Peyer's patch (tissue), 4 donors: ENCODE measurements at regions not wholly inside any gene's neighbourhood (a gene's known extent, or its start where the extent isn't known, plus 50 kb on each side); places are given as distances from the start of the nearest gene placed in this dataset.

Source experiments
- DNase-seq, 3 donors: peaks; one replicate each; pipeline ENCODE4 v3.0.0-alpha.2; 2017 to 2019
- H3K27ac ChIP-seq, 4 donors: fragments of 200-600 bp; sonication (generic); one replicate each; pipeline ENCODE4 v1.5.1; 2016 to 2019
- H3K27me3 ChIP-seq, 2 donors: fragments of 200-600 bp; sonication (generic); one replicate each; pipeline ENCODE4 v1.5.1; 2019
- H3K36me3 ChIP-seq, 3 donors: fragments of 200-600 bp; sonication (generic); one replicate each; pipeline ENCODE4 v1.5.1; 2016 to 2019
- H3K4me1 ChIP-seq, 4 donors: fragments of 200-600 bp; sonication (generic); one replicate each; pipeline ENCODE4 v1.5.1; 2016 to 2019
- H3K4me3 ChIP-seq, 4 donors: fragments of 200-600 bp; sonication (generic); 1 replicate in 3 of 4; 2 replicates in 1 of 4; pipeline ENCODE4 v1.5.1; 2016 to 2019; ENCODE audit warnings: mild to moderate bottlenecking in 1 of 4
- H3K9me3 ChIP-seq, 4 donors: fragments of 200-600 bp; sonication (generic); one replicate each; pipeline ENCODE4 v1.5.1; 2016 to 2019; ENCODE audit warnings: mild to moderate bottlenecking in 1 of 4
- POLR2A ChIP-seq, 2 donors: fragments of 450-650 bp; IDR thresholded peaks; one replicate each; pipeline ENCODE4 v1.5.1; 2017; ENCODE audit warnings: antibody characterized with exemption in 2 of 2, mild to moderate bottlenecking in 2 of 2, moderate library complexity in 2 of 2
- TF ChIP-seq, protein P1 (sequence below), 6 experiments: fragments of 450-650 bp in 4 of 6; fragments of 200-600 bp in 2 of 6; sonication (generic) in 1 of 6; IDR thresholded peaks; one replicate each; pipeline ENCODE4 v1.5.1; 2017 to 2019; ENCODE audit warnings: antibody characterized with exemption in 6 of 6, mild to moderate bottlenecking in 3 of 6, moderate library complexity in 1 of 6

DNA sequence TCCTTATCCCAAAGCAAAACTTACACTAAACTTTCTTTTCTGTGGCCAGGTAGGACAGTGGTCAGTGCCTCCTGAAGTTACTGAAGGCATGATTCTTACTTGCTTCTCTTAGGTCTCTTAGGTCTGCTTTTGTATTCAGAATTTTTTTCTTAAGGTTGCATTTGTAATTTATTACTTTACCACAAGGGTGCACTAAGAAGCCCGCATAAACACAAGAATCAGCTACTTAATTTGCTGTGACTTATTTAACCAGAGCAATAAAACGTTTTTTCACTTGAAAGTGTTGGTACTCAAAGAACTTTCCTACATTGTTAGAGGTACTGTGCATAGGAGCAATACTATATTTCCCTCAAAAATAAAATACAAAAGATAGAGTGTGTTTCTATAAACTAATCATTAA lies 75.4 kb upstream of the LAMA2 start:
- TF ChIP-seq POLR2A (IDR thresholded peaks at IDR 0.05): no peak
- TF ChIP-seq, protein P1, sequence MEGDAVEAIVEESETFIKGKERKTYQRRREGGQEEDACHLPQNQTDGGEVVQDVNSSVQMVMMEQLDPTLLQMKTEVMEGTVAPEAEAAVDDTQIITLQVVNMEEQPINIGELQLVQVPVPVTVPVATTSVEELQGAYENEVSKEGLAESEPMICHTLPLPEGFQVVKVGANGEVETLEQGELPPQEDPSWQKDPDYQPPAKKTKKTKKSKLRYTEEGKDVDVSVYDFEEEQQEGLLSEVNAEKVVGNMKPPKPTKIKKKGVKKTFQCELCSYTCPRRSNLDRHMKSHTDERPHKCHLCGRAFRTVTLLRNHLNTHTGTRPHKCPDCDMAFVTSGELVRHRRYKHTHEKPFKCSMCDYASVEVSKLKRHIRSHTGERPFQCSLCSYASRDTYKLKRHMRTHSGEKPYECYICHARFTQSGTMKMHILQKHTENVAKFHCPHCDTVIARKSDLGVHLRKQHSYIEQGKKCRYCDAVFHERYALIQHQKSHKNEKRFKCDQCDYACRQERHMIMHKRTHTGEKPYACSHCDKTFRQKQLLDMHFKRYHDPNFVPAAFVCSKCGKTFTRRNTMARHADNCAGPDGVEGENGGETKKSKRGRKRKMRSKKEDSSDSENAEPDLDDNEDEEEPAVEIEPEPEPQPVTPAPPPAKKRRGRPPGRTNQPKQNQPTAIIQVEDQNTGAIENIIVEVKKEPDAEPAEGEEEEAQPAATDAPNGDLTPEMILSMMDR (IDR thresholded peaks at IDR 0.05): peak in 4 of 6 experiments; percentile 18 to 41 (median 30)
- no peaks in the 10 kb centered on the region for H3K36me3 ChIP-seq
- DNase-seq: no peak
- H3K27ac ChIP-seq: no peak overlapping the region
- H3K4me1 ChIP-seq: no peaks in the 10 kb centered on the region
- no peaks in the 10 kb centered on the region for H3K27me3 ChIP-seq
- no peaks in the 10 kb centered on the region for H3K9me3 ChIP-seq
- no peak overlapping the region for H3K4me3 ChIP-seq

DNA sequence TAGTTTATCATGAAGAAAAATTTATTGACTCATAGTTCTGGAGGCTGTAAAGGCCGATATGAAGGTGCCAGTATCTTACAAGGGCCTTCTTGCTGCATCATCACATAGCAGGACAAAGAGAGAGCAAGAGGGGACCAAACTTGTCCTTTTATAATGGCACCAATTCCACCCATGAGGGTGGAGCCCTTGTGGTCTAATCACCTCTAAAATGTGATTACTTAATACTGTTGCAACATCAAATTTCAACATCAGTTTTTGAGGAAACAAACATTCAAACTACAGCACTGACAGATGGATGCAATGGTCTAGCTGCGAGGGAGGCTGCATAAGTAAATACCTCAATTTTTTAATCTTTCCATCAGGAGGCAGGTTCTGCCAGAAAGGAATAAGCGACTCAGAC lies 76.7 kb upstream of the LAMA2 start:
- Histone ChIP-seq H3K4me1 (no peaks in the 10 kb centered on the region), H3K27ac (no peak overlapping the region), H3K4me3 (no peak overlapping the region), H3K27me3 (no peaks in the 10 kb centered on the region), H3K36me3 (no peaks in the 10 kb centered on the region), H3K9me3 (no peaks in the 10 kb centered on the region)
- no peak for DNase-seq
- no peak for TF ChIP-seq POLR2A (IDR thresholded peaks at IDR 0.05)
- TF ChIP-seq, protein P1 (IDR thresholded peaks at IDR 0.05): no peak

DNA sequence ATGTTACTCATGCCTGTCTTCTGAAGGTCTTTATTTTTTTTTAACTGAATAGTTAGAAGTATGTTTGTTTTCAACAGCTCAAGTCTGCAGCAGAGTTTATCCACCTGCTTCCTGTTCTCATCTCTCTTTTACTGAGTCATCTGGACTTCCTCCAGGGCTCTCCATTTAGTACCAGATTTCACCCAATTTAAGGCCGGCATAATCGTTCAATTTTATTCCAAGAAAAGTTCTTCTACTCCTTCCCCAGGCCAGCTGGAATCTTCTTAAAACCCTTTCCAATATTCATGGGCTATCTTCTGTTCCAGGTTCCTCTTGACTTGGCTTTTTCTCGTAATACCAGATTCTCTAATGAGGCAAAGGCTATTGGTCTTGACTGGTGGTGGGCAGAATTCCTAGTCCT lies 79.0 kb upstream of the LAMA2 start:
- Histone ChIP-seq H3K4me1 (no peaks in the 10 kb centered on the region), H3K4me3 (no peak overlapping the region), H3K36me3 (no peaks in the 10 kb centered on the region), H3K27ac (no peak overlapping the region), H3K27me3 (no peaks in the 10 kb centered on the region), H3K9me3 (no peaks in the 10 kb centered on the region)
- TF ChIP-seq POLR2A (IDR thresholded peaks at IDR 0.05): no peak
- TF ChIP-seq, protein P1 (IDR thresholded peaks at IDR 0.05): no peak
- no peak for DNase-seq

DNA sequence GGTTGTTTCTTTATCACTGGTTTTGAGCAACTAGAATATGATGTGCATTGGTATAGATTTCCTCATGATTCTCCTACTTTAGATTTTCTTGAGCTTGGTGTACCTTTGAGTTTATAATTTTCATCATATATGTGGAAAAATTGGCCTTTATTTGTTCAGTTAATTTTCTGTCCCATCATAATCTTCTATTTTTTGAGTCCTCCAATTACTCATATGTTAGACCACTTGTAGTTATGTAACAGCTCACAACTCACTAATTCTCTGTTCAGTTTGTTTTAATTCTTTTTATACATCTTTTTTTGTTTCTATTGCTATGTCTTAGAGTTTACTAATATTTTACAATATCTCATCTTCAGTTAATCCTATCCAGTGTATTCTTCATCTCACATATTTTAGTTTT lies 81.3 kb upstream of the LAMA2 start:
- DNase-seq: no peak
- H3K36me3 ChIP-seq: no peaks in the 10 kb centered on the region
- no peak overlapping the region for H3K4me3 ChIP-seq
- H3K4me1 ChIP-seq: no peaks in the 10 kb centered on the region
- H3K27ac ChIP-seq: no peak overlapping the region
- no peaks in the 10 kb centered on the region for H3K27me3 ChIP-seq
- H3K9me3 ChIP-seq: no peaks in the 10 kb centered on the region
- TF ChIP-seq, protein P1 (IDR thresholded peaks at IDR 0.05): no peak
- no peak for TF ChIP-seq POLR2A (IDR thresholded peaks at IDR 0.05)

DNA sequence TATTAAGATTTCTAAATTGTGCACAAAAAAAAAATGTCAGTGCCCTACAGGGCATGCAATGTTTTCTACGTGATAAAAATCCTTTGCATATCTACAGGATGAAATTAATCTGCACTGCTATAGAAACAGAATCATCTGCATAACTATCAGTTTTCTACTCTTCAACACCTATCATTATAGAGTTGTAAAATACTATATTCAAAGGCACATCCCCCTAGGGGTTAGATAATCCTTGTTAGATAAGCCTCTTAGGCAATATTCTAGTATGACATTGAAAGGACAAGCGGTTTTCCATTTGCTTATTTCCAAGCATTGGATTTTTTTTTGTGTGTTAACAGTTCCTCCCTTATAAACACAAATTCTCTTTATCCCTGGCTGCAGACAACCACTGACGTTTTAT lies 98.7 kb upstream of the LAMA2 start:
- Histone ChIP-seq H3K4me1 (no peaks in the 10 kb centered on the region), H3K36me3 (no peaks in the 10 kb centered on the region), H3K9me3 (no peaks in the 10 kb centered on the region), H3K27me3 (no peaks in the 10 kb centered on the region), H3K4me3 (no peak overlapping the region), H3K27ac (no peak overlapping the region)
- TF ChIP-seq, protein P1 (IDR thresholded peaks at IDR 0.05): no peak
- no peak for TF ChIP-seq POLR2A (IDR thresholded peaks at IDR 0.05)
- no peak for DNase-seq

DNA sequence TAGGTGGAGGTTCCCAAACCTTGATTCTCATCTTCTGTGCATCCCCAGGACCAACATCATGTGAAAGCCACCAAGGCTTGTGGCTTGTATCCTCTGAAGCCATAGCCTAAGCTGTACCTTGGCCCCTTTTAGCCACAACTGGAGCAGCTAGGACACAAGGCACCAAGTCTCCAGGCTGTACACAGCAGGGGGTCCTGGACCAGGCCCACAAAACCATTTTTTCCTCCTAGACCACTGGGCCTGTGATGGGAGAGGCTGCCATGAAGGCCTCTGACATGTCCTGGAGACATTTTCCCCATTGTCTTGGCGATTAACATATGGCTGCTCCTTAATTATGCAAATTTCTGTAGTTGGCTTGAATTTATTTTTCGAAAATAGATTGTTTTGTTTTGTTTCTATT lies 114.8 kb upstream of the LAMA2 start:
- TF ChIP-seq, protein P1 (IDR thresholded peaks at IDR 0.05): no peak
- no peak for TF ChIP-seq POLR2A (IDR thresholded peaks at IDR 0.05)
- Histone ChIP-seq H3K4me3 (no peak overlapping the region), H3K36me3 (no peaks in the 10 kb centered on the region), H3K4me1 (no peaks in the 10 kb centered on the region), H3K27me3 (no peaks in the 10 kb centered on the region), H3K9me3 (no peaks in the 10 kb centered on the region), H3K27ac (no peak overlapping the region)
- no peak for DNase-seq
